GM12872 (cell line): ENCODE measurements at regions not wholly inside any gene's neighbourhood (a gene's known extent, or its start where the extent isn't known, plus 50 kb on each side); places are given as distances from the start of the nearest gene placed in this dataset.

Experiments
- TF ChIP-seq, protein P1 (sequence below): IDR thresholded peaks from 3 replicates; pipeline ENCODE4 v1.5.1; 2011; ENCODE audit warnings: low read depth, mild to moderate bottlenecking, low read length, moderate library complexity; ENCODE audit not compliant: insufficient read depth

DNA sequence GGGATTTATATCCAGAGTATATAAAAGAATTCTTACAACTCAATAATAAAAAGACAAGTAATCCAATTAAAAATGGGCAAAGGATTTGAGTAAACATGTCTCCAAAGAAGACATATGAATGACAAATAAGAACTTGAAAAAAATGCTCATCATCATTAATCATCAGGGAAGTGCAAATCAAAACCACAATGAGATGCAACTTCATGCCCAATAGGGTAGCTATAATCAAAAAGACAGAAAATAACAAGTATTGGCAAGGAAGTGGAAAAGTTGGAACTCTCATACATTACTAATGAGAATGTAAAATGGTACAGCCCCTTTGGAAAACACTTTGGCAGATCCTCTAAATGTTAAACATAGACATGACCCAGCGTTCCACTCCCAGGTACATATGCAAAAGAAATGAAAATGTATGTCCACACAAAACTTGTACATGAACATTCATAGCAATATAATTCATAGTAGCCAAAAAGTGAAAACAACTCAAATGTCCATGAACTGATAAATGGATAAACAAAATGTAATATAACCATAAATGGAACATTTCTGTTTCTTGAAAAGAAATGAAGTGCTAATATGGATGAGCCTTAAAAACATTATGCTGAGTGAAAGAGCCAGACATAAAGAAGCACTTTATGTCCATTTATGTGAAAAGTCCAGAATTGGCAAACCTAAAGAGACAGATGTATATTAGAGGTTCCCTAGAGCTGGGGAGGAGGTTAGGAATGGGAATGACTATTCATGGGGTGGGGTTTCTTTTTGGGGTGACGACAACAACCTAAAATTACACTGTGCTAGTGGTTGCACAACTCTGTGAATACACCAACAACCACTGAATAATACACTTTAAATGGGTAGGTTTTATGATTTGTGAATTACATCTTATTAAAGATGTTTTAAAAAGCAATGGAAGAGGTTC is 259.7 kb downstream of the RHOU start:
- TF ChIP-seq, protein P1, sequence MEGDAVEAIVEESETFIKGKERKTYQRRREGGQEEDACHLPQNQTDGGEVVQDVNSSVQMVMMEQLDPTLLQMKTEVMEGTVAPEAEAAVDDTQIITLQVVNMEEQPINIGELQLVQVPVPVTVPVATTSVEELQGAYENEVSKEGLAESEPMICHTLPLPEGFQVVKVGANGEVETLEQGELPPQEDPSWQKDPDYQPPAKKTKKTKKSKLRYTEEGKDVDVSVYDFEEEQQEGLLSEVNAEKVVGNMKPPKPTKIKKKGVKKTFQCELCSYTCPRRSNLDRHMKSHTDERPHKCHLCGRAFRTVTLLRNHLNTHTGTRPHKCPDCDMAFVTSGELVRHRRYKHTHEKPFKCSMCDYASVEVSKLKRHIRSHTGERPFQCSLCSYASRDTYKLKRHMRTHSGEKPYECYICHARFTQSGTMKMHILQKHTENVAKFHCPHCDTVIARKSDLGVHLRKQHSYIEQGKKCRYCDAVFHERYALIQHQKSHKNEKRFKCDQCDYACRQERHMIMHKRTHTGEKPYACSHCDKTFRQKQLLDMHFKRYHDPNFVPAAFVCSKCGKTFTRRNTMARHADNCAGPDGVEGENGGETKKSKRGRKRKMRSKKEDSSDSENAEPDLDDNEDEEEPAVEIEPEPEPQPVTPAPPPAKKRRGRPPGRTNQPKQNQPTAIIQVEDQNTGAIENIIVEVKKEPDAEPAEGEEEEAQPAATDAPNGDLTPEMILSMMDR = no peak

DNA sequence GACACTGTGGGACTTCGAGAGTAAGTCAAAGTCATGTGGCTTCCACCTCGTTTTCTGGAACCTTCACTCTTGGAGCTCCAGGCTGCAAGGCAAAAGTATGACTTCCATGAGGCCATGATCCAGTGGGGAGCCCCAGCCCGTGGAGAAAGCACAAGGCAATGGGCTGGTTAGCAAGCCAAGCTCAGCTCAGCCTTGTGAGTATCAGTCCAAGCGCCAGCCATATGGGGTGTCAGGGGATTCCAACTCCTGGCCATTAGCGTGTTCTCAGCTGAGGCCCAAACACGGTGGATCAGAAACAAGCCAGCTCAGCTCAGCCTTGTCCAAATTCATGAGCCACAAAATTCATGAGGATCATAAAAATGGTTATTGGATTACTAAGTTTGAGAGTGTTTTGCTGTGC is 261.0 kb downstream of the RHOU start:
- TF ChIP-seq, protein P1 = no peak

DNA sequence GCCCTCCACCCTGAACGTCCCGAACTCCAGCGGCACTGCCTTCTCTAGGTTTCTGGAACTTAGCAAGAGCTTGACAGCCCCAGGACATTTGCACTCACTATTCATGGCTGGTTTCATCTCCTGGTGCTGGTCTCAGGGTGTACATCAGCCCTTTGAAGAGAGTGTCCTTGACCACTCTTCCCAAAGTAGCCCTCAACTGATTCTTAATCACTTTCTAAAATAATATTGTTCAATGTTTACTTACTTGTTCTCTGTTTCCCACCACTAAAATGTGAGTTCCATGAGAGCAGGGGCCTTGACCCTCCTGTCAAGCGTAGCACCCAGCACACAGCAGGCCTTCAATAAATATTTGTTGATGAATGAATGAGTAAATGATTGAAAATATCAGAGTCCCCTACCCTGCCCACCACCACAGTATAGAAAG is 262.5 kb downstream of the RHOU start:
- TF ChIP-seq, protein P1 = no peak

DNA sequence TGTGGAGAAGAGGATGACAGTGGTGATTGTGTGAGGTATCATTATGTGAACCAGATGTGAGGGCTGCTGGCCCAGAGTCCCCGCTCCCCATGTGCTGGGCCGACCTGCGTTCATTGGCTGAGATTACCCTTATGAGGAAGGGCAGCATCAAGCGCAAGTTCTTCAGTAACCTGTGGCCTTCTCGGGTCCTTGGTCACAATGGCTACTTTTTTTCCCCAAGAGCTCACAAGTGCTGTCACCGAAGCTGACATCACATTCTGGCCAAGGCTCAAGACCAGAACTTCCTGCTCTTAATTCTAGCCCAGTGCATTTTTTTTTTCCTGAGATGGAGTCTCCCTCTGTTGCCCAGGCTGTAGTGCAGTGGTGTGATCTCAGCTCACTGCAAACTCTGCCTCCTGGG is 262.9 kb downstream of the RHOU start:
- TF ChIP-seq, protein P1 = no peak

DNA sequence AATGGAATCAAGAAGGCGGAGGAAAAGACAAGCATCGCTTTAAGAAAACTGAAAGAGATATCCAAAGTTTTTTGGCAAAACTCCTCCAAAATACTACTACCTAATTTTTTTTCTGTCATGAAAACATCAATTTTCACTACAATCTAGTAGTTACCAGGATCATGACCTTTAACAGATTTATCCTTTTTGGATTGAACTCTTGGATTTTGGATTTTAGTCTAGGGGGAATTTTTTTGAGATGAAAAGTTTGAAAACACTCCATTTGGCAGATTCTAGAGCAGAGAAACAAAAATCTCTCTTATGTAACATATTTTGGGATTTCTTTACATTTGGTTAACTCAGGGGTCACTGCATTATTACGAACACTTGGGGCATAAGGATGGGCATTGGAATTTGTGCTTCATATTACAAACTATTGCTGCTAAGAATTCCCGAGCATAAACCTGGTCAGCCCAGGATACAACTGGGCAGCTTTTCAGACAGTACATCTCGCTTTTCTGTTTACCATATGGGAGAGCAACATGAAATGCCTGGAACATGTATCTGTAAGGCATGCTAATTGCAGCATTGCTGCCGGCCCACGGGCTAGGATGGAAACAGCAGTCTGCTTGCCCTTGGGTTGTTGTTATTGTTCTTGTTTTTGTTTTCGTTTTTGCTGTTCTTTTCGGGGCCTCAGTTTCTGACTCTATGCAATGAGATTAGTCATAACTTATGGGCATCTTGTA is 264.3 kb downstream of the RHOU start:
- TF ChIP-seq, protein P1 = no peak

DNA sequence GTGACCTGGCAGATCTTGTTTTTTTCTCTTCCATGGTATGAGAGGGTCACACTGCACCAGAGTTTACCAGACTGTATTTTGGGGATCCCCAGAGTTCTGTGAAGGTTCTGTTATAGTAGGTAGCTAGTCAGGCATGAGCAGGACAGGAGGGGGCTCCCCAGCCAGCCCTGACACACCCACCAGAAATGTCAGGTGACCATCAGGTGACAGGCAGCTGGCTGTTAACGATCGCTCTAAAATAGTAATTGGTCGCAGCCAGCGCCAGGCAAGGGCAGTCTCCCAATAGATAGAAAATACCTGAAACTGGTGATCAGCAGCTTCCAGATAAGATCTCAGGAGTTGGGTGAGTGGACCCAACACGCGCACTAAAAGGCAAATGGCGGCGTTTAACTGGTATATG is 264.9 kb downstream of the RHOU start:
- TF ChIP-seq, protein P1 = no peak

DNA sequence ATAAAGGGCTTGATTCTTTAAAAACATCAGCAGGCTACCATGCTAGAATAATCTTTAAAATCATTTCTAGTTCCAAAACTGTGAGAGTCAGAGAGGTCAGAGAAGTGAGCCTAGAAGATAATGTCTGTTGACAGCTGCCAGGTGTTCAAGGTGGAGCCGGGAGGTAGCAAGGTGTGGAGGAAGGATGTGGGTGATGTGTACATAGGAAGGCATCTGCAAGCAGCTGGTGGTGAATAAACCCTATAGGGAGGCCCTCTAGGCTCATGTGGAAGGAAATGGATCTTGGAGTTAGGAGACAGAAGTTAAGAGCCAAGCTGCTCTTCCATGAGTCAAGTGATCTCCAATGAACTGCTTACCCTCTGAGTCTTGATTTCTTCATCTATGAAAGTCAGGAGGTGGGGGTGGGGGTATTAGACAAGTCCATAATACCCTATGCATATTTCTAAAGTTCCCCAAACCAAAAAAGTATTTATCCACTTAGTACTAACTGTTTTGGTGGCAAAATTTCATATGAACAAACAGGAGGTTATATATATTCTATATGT is 266.3 kb downstream of the RHOU start:
- TF ChIP-seq, protein P1 = no peak
